ENCODE measurements at regions not wholly inside any gene's neighbourhood (a gene's known extent, or its start where the extent isn't known, plus 50 kb on each side); places are given as distances from the start of the nearest gene placed in this dataset.

- no peak for TF ChIP-seq CTCF (IDR thresholded peaks at IDR 0.05)
- no peak for TF ChIP-seq POLR2A (IDR thresholded peaks at IDR 0.05)
These were observed 50.2 kb upstream of the WSCD1 start for GRCh38 chr17:6019959-6020358.

Data from tibial nerve (tissue), 3 donors.